AG20443 (cell line): ENCODE measurements at regions not wholly inside any gene's neighbourhood (a gene's known extent, or its start where the extent isn't known, plus 50 kb on each side); places are given as distances from the start of the nearest gene placed in this dataset.

ENCODE experiments used
- DNase-seq: peaks from one replicate; pipeline ENCODE4 v3.0.0; 2012; ENCODE audit warnings: low spot score, mixed read lengths

GRCh38 chr13:109858319-109858718, 71.9 kb upstream of the IRS2 start:
- no peak for DNase-seq

GRCh38 chr13:109857803-109858202, 71.4 kb upstream of the IRS2 start:
- no peak for DNase-seq

- no peak for DNase-seq
These were observed 70.9 kb upstream of the IRS2 start for GRCh38 chr13:109857325-109857724.

GRCh38 chr13:109856350-109856749, 70.0 kb upstream of the IRS2 start:
- no peak for DNase-seq

GRCh38 chr13:109853153-109853552, 66.8 kb upstream of the IRS2 start:
- no peak for DNase-seq

- no peak for DNase-seq
These were observed 59.8 kb upstream of the IRS2 start for GRCh38 chr13:109846185-109846584.

GRCh38 chr13:109844396-109844795, 58.0 kb upstream of the IRS2 start:
- no peak for DNase-seq

GRCh38 chr13:109843695-109844094, 57.3 kb upstream of the IRS2 start:
- DNase-seq = no peak

GRCh38 chr13:109842212-109842920, 56.0 kb upstream of the IRS2 start:
- DNase-seq = no peak

- DNase-seq = no peak
These were observed 54.5 kb upstream of the IRS2 start for GRCh38 chr13:109840893-109841287.

- DNase-seq = peak; percentile 78
These were observed 54.0 kb upstream of the IRS2 start for GRCh38 chr13:109840201-109840892.

GRCh38 chr13:109836629-109837607, 50.5 kb upstream of the IRS2 start:
- DNase-seq = no peak
